Mammary epithelial cell (primary cell): ENCODE measurements at regions not wholly inside any gene's neighbourhood (a gene's known extent, or its start where the extent isn't known, plus 50 kb on each side); places are given as distances from the start of the nearest gene placed in this dataset.

ENCODE experiments used
- CTCF ChIP-seq, 2 donors: IDR thresholded peaks in 1 of 2; conservative IDR thresholded peaks in 1 of 2; 2 replicates each; pipeline ENCODE4 v1.5.1; 2011 to 2012; ENCODE audit warnings: inconsistent platforms in 2 of 2, low read length in 2 of 2, mild to moderate bottlenecking in 2 of 2, control low read depth in 1 of 2, low read depth in 1 of 2; ENCODE audit not compliant: insufficient read depth in 1 of 2; ENCODE audit errors: extremely low read depth in 1 of 2
- EZH2 ChIP-seq: IDR thresholded peaks from 2 replicates; pipeline ENCODE4 v1.6.1; 2012; ENCODE audit warnings: low read length, inconsistent platforms, borderline replicate concordance

DNA sequence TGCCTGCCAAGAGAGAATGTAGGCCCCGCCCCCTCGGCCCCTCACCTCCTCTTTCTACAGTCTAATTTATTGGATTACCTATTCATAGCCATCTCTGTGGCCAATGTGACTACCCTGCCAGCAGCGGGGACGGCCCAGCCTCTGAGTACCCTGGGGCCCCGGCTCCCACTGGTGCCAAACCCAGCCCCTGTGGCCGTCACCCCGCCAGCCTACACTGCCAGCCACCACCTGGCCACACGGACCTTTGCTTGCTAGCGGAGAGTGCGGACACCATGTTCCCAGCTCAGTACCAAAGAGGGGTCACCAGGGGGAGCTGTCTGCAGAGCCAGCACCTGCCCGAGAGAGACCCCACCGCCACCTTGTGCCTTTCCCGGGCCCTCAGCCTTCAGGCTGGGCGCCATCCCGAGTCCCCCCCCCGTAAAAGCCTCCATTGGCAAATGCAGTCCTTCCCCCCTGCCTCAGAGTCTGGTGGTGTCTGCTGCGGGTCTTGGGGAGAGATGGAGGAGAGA lies 511.1 kb downstream of the ZNF37A start:
- TF ChIP-seq CTCF (conservative IDR thresholded peaks at IDR 0.05 in 1 of 2, IDR thresholded peaks at IDR 0.05 in 1 of 2; ENCODE audit: extremely low read depth in 1 of 2, insufficient read depth in 1 of 2, low read depth in 1 of 2, low read length in 2 of 2) (no peak), EZH2 (no peak)
